Esophagus muscularis mucosa (tissue), 3 donors: ENCODE measurements at regions not wholly inside any gene's neighbourhood (a gene's known extent, or its start where the extent isn't known, plus 50 kb on each side); places are given as distances from the start of the nearest gene placed in this dataset.

ENCODE experiments used
- POLR2A ChIP-seq: fragments of 450-650 bp; IDR thresholded peaks from one replicate; pipeline ENCODE4 v1.6.1; 2017; ENCODE audit warnings: antibody characterized with exemption, moderate library complexity, mild to moderate bottlenecking, low read depth
- TF ChIP-seq, protein P1 (sequence below), 3 experiments: fragments of 200-600 bp in 2 of 3; fragments of 450-650 bp in 1 of 3; sonication (generic) in 2 of 3; IDR thresholded peaks; one replicate each; pipeline ENCODE4 v1.5.1; 2017 to 2019; ENCODE audit warnings: antibody characterized with exemption in 3 of 3, mild to moderate bottlenecking in 2 of 3, moderate library complexity in 1 of 3

DNA sequence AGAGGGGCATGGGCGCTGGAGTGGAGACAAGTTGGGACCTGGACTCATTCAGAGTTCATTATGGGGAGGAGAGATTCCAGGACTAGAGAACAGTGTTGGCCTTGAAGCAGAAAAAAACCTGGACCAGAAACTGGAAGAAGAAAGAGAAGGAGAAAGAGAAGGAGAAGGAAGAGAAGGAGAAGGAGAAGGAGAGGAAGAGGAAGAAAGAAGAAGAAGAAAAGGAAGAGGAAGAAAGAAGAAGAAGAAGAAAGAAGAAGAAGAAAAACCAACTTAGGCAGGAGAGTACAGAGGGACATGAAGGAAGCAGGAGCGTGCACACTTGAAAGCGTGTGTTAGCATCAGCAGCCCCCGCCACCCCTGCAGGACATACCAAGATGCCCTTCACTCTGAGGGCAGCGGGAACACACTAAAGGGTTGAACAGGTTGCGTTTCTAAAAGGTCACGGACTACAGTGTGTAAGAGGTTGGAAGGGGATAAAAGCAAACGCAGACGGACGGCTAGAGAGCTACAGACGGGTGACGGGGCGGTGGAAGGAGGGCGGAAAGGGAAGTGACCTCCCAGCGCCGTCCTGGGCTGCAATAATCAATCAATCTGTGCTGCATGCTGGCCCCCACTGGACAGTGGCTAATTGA, 95.3 kb downstream of the SEC61G start:
- no peak for TF ChIP-seq POLR2A
- TF ChIP-seq, protein P1, sequence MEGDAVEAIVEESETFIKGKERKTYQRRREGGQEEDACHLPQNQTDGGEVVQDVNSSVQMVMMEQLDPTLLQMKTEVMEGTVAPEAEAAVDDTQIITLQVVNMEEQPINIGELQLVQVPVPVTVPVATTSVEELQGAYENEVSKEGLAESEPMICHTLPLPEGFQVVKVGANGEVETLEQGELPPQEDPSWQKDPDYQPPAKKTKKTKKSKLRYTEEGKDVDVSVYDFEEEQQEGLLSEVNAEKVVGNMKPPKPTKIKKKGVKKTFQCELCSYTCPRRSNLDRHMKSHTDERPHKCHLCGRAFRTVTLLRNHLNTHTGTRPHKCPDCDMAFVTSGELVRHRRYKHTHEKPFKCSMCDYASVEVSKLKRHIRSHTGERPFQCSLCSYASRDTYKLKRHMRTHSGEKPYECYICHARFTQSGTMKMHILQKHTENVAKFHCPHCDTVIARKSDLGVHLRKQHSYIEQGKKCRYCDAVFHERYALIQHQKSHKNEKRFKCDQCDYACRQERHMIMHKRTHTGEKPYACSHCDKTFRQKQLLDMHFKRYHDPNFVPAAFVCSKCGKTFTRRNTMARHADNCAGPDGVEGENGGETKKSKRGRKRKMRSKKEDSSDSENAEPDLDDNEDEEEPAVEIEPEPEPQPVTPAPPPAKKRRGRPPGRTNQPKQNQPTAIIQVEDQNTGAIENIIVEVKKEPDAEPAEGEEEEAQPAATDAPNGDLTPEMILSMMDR (IDR thresholded peaks at IDR 0.05): no peak
